ENCODE measurements at regions not wholly inside any gene's neighbourhood (a gene's known extent, or its start where the extent isn't known, plus 50 kb on each side); places are given as distances from the start of the nearest gene placed in this dataset.
A peak's percentile ranks its signal among the peaks of the same experiment; 100 is the strongest.

DNA sequence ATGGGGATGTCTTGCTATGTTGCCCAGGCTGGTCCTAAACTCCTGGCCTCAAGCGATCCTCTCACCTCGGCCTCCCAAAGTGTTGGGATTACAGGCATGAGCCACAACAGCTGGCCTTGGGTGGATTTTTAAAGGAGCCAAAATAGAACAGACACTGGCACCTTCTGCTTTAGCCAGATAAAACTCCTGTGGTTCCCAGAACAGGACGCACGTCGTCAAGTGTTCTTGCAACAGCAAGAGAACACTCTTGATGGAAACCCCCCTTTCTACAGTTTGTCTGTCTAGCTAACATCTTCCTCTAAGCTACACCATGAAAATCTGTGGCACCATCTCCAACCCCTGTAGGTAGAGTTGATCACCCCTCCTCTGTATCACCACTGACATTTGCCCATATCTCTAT is 122.6 kb downstream of the NPIPB5 start:
- peaks cover 35% of the 10 kb centered on the region for H3K4me1 Mint-ChIP-seq
- H3K27me3 ChIP-seq (ENCODE audit: insufficient read depth), result no peaks in the 10 kb centered on the region
- no peak overlapping the region; the same call in 1 of the 2 replicates for H2AFZ ChIP-seq
- peak overlapping the region; percentile 98 for H3K27ac ChIP-seq (ENCODE audit: low read depth)
- ATAC-seq (no peak), DNase-seq (ENCODE audit: low spot score) (no peak)
- H3K36me3 Mint-ChIP-seq (ENCODE audit: low read depth), result no peaks in the 10 kb centered on the region
- H3K4me3 Mint-ChIP-seq, result no peak overlapping the region; the same call in 2 of the 3 replicates
- H3F3A ChIP-seq (replicated peaks; ENCODE audit: low read depth), result peaks cover 27% of the 10 kb centered on the region
- H3K9me3 Mint-ChIP-seq, result peaks cover 3% of the 10 kb centered on the region; the same call in 1 of the 3 replicates
- H3K4me3 ChIP-seq, result no peak overlapping the region; the same call in 1 of the 2 replicates
- H3K79me2 ChIP-seq (replicated peaks; ENCODE audit: insufficient read depth), result no peaks in the 10 kb centered on the region
- no peaks in the 10 kb centered on the region for H3K36me3 ChIP-seq (ENCODE audit: insufficient read depth)
- TF ChIP-seq JUNB (IDR thresholded peaks at IDR 0.05; ENCODE audit: unreplicated experiment) (no peak), POLR2AphosphoS5 (IDR thresholded peaks at IDR 0.05; ENCODE audit: low read depth) (no peak), ZNF114 (CRISPR knock-in tag; IDR thresholded peaks at IDR 0.05) (no peak), EZH2phosphoT487 (IDR thresholded peaks at IDR 0.05; ENCODE audit: unreplicated experiment) (no peak), EZH2 (IDR thresholded peaks at IDR 0.05; ENCODE audit: low read depth, unreplicated experiment) (no peak), STAT1 (IDR thresholded peaks at IDR 0.05; ENCODE audit: unreplicated experiment) (no peak), CREB1 (CRISPR knock-in tag; IDR thresholded peaks at IDR 0.05; ENCODE audit: low read depth) (no peak)
- TF ChIP-seq, protein P1, sequence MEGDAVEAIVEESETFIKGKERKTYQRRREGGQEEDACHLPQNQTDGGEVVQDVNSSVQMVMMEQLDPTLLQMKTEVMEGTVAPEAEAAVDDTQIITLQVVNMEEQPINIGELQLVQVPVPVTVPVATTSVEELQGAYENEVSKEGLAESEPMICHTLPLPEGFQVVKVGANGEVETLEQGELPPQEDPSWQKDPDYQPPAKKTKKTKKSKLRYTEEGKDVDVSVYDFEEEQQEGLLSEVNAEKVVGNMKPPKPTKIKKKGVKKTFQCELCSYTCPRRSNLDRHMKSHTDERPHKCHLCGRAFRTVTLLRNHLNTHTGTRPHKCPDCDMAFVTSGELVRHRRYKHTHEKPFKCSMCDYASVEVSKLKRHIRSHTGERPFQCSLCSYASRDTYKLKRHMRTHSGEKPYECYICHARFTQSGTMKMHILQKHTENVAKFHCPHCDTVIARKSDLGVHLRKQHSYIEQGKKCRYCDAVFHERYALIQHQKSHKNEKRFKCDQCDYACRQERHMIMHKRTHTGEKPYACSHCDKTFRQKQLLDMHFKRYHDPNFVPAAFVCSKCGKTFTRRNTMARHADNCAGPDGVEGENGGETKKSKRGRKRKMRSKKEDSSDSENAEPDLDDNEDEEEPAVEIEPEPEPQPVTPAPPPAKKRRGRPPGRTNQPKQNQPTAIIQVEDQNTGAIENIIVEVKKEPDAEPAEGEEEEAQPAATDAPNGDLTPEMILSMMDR (conservative IDR thresholded peaks at IDR 0.05; ENCODE audit: low read depth in 2 of 2), result no peak
- TF ChIP-seq, protein P2, sequence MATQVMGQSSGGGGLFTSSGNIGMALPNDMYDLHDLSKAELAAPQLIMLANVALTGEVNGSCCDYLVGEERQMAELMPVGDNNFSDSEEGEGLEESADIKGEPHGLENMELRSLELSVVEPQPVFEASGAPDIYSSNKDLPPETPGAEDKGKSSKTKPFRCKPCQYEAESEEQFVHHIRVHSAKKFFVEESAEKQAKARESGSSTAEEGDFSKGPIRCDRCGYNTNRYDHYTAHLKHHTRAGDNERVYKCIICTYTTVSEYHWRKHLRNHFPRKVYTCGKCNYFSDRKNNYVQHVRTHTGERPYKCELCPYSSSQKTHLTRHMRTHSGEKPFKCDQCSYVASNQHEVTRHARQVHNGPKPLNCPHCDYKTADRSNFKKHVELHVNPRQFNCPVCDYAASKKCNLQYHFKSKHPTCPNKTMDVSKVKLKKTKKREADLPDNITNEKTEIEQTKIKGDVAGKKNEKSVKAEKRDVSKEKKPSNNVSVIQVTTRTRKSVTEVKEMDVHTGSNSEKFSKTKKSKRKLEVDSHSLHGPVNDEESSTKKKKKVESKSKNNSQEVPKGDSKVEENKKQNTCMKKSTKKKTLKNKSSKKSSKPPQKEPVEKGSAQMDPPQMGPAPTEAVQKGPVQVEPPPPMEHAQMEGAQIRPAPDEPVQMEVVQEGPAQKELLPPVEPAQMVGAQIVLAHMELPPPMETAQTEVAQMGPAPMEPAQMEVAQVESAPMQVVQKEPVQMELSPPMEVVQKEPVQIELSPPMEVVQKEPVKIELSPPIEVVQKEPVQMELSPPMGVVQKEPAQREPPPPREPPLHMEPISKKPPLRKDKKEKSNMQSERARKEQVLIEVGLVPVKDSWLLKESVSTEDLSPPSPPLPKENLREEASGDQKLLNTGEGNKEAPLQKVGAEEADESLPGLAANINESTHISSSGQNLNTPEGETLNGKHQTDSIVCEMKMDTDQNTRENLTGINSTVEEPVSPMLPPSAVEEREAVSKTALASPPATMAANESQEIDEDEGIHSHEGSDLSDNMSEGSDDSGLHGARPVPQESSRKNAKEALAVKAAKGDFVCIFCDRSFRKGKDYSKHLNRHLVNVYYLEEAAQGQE (IDR thresholded peaks at IDR 0.05; ENCODE audit: unreplicated experiment), result no peak
- TF ChIP-seq, protein P3, sequence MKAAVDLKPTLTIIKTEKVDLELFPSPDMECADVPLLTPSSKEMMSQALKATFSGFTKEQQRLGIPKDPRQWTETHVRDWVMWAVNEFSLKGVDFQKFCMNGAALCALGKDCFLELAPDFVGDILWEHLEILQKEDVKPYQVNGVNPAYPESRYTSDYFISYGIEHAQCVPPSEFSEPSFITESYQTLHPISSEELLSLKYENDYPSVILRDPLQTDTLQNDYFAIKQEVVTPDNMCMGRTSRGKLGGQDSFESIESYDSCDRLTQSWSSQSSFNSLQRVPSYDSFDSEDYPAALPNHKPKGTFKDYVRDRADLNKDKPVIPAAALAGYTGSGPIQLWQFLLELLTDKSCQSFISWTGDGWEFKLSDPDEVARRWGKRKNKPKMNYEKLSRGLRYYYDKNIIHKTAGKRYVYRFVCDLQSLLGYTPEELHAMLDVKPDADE (IDR thresholded peaks at IDR 0.05), result no peak
- H3K9me2 ChIP-seq (ENCODE audit: insufficient read depth), result peaks cover 6% of the 10 kb centered on the region; the same call in 1 of the 2 replicates
- no peaks in the 10 kb centered on the region for H4K20me1 ChIP-seq (replicated peaks; ENCODE audit: insufficient read depth)
- H3K4me1 ChIP-seq (ENCODE audit: insufficient read depth), result peaks cover 51% of the 10 kb centered on the region
- peak overlapping the region; percentile 21 for H3K4me2 ChIP-seq
- H3K27ac Mint-ChIP-seq, result peak overlapping the region; percentile 93
- H3K27me3 Mint-ChIP-seq (ENCODE audit: insufficient read depth, low read depth, poor library complexity), result peaks cover 2% of the 10 kb centered on the region
